CD8-positive, alpha-beta memory T cell (primary cell): ENCODE measurements at regions not wholly inside any gene's neighbourhood (a gene's known extent, or its start where the extent isn't known, plus 50 kb on each side); places are given as distances from the start of the nearest gene placed in this dataset.

Source experiments
- CTCF ChIA-PET: fragments of 350-600 bp; sonication (Branson Sonifier 250); formaldehyde crosslinking; loops from one replicate; lab custom pipeline; 2021; ENCODE audit warnings: antibody characterized with exemption; lab: Charles Lee
- POLR2A ChIA-PET: fragments of 350-600 bp; sonication (Branson Sonifier 250); formaldehyde crosslinking; loops from one replicate; lab custom pipeline; 2021; ENCODE audit warnings: antibody characterized with exemption; lab: Charles Lee
- DNase-seq, 5 donors: peaks; one replicate each; pipeline versions ENCODE4 v3.0.0 to v3.0.0-alpha.2; 2020 to 2022; ENCODE audit warnings: mixed read lengths in 1 of 5
- H3K27ac ChIP-seq: one replicate; pipeline ENCODE4 v1.7.0; 2013; ENCODE audit warnings: low read depth, mild to moderate bottlenecking, low read length, moderate library complexity
- H3K27me3 ChIP-seq: 2 replicates; pipeline ENCODE4 v1.7.0; 2013; ENCODE audit warnings: low read length, mild to moderate bottlenecking; ENCODE audit not compliant: insufficient read depth, poor library complexity, severe bottlenecking
- H3K36me3 ChIP-seq: 2 replicates; pipeline ENCODE4 v1.7.0; 2013; ENCODE audit warnings: mild to moderate bottlenecking, low read length, moderate library complexity; ENCODE audit not compliant: insufficient read depth
- H3K4me1 ChIP-seq: 2 replicates; pipeline ENCODE4 v1.7.0; 2013; ENCODE audit warnings: mild to moderate bottlenecking, low read length, moderate library complexity; ENCODE audit not compliant: insufficient read depth
- H3K4me3 ChIP-seq: 2 replicates; pipeline ENCODE4 v1.7.0; 2013; ENCODE audit warnings: mild to moderate bottlenecking, low read length
- H3K9me3 ChIP-seq: 2 replicates; pipeline ENCODE4 v1.7.0; 2013; ENCODE audit warnings: mild to moderate bottlenecking, low read length
- H3K27ac Mint-ChIP-seq, 8 donors: one replicate each; pipeline ENCODE4 v1.8.0; 2020 to 2021; ENCODE audit warnings: mixed read lengths in 8 of 8, mild to moderate bottlenecking in 6 of 8, inconsistent platforms in 3 of 8, moderate library complexity in 3 of 8
- H3K27me3 Mint-ChIP-seq, 2 donors: one replicate each; pipeline ENCODE4 v1.8.0; 2020 to 2021; ENCODE audit warnings: mixed read lengths in 2 of 2, mild to moderate bottlenecking in 1 of 2, moderate library complexity in 1 of 2
- H3K36me3 Mint-ChIP-seq, 3 donors: one replicate each; pipeline ENCODE4 v1.8.0; 2020 to 2021; ENCODE audit warnings: mixed read lengths in 3 of 3, inconsistent platforms in 1 of 3, mild to moderate bottlenecking in 1 of 3
- H3K4me1 Mint-ChIP-seq, 3 donors: one replicate each; pipeline ENCODE4 v1.8.0; 2020 to 2021; ENCODE audit warnings: mixed read lengths in 3 of 3, inconsistent platforms in 1 of 3, mild to moderate bottlenecking in 1 of 3
- H3K4me3 Mint-ChIP-seq, 7 donors: one replicate each; pipeline ENCODE4 v1.8.0; 2020 to 2021; ENCODE audit warnings: mixed read lengths in 7 of 7, mild to moderate bottlenecking in 6 of 7, moderate library complexity in 4 of 7, inconsistent platforms in 2 of 7
- H3K9me3 Mint-ChIP-seq, 5 donors: one replicate each; pipeline ENCODE4 v1.8.0; 2020 to 2022; ENCODE audit warnings: mixed read lengths in 5 of 5, mild to moderate bottlenecking in 3 of 5, moderate library complexity in 2 of 5, inconsistent platforms in 1 of 5

DNA sequence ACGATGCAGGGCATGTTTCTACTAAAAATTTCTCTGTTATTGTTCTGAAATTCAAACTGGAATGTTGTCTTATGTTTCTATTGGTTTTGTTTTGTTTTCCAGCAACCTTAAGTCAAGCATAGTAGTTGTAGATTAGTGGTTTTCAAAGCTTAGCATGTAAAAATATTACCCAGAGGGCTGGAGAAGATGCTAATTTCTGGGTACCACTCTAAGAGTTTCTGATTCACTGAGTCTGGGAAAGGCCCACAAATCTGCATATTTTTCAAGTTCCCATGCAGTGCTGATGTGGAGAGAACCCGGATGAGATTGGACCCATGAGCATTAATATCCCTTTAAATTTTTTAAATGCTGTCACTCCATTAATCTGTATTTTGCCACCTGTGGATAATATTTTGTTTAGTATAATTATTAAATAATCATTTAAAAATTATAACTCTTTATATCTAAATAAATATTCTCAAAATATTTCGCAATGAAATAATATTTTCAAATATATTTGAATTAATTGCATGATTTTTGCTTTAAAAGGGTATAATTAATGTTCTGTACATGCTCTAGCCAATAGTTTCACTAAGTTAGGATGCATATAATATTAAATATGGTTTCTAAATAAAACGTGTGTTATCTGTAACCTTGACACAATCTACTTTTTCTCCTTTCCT, 1274.7 kb upstream of the CADM2 start:
- H3K27me3 Mint-ChIP-seq: no peaks in the 10 kb centered on the region
- peaks cover 0 to 28% (median 10%) of the 10 kb centered on the region in 5 donors for H3K9me3 Mint-ChIP-seq
- POLR2A ChIA-PET: no interaction called here

DNA sequence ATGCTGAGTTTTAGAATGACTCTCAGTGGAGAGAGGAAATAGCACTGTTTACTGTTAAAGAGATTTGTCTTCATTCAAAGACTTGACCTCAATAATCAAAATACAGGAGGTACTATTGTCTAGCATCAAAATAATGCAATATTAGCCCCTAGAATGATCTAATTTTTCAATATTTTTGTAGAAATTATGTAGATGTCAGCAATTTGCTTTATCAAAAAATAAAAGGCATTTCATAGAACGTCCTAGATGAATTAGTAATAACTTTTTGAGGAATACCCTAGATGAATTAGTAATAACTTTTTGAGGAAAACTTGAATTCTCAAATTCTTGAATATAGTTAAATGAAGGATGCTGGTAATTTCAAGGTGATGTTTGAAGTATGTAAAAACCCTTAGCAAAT, 1252.1 kb upstream of the CADM2 start:
- POLR2A ChIA-PET: no interaction called here
- no peaks in the 10 kb centered on the region for H3K36me3 ChIP-seq
- no peak for DNase-seq
- no peak overlapping the region for H3K4me3 ChIP-seq
- no peaks in the 10 kb centered on the region for H3K36me3 Mint-ChIP-seq
- H3K9me3 Mint-ChIP-seq: peaks cover 12 to 23% (median 19%) of the 10 kb centered on the region in 5 donors
- H3K27ac Mint-ChIP-seq: no peak overlapping the region
- H3K9me3 ChIP-seq: no peaks in the 10 kb centered on the region
- CTCF ChIA-PET: no interaction called here
- no peaks in the 10 kb centered on the region for H3K27me3 ChIP-seq
- H3K4me1 ChIP-seq: no peaks in the 10 kb centered on the region
- no peaks in the 10 kb centered on the region for H3K27me3 Mint-ChIP-seq
- no peak overlapping the region for H3K4me3 Mint-ChIP-seq
- H3K27ac ChIP-seq: no peak overlapping the region
- H3K4me1 Mint-ChIP-seq: no peaks in the 10 kb centered on the region

More for the DNA sequence above, 1274.7 kb upstream of the CADM2 start:
- DNase-seq: no peak
- Mint-ChIP-seq H3K36me3 (peaks cover 0 to 4% (median 0%) of the 10 kb centered on the region in 3 donors), H3K27ac (no peak overlapping the region), H3K4me1 (no peaks in the 10 kb centered on the region), H3K4me3 (no peak overlapping the region)
- Histone ChIP-seq H3K9me3 (no peaks in the 10 kb centered on the region), H3K36me3 (no peaks in the 10 kb centered on the region), H3K27me3 (no peaks in the 10 kb centered on the region), H3K4me3 (no peak overlapping the region), H3K27ac (no peak overlapping the region), H3K4me1 (no peaks in the 10 kb centered on the region)
- CTCF ChIA-PET: no interaction called here

GRCh38 chr3:83715307-83715706, 1243.5 kb upstream of the CADM2 start:
- no peaks in the 10 kb centered on the region for H3K4me1 ChIP-seq
- H3K4me1 Mint-ChIP-seq: no peaks in the 10 kb centered on the region
- no peak overlapping the region for H3K4me3 Mint-ChIP-seq
- no peak overlapping the region for H3K27ac ChIP-seq
- DNase-seq: no peak
- no peaks in the 10 kb centered on the region for H3K36me3 ChIP-seq
- H3K27ac Mint-ChIP-seq: no peak overlapping the region
- no peaks in the 10 kb centered on the region for H3K27me3 Mint-ChIP-seq
- no peak overlapping the region for H3K4me3 ChIP-seq
- H3K36me3 Mint-ChIP-seq: no peaks in the 10 kb centered on the region
- CTCF ChIA-PET: no interaction called here
- POLR2A ChIA-PET: no interaction called here
- no peaks in the 10 kb centered on the region for H3K27me3 ChIP-seq
- peaks cover 0 to 23% (median 3%) of the 10 kb centered on the region in 5 donors for H3K9me3 Mint-ChIP-seq
- H3K9me3 ChIP-seq: no peaks in the 10 kb centered on the region

- Histone ChIP-seq H3K4me1 (no peaks in the 10 kb centered on the region), H3K9me3 (peaks cover 5% of the 10 kb centered on the region), H3K27me3 (no peaks in the 10 kb centered on the region), H3K36me3 (no peaks in the 10 kb centered on the region), H3K27ac (no peak overlapping the region), H3K4me3 (no peak overlapping the region)
- Mint-ChIP-seq H3K4me1 (no peaks in the 10 kb centered on the region), H3K27me3 (no peaks in the 10 kb centered on the region), H3K27ac (no peak overlapping the region), H3K36me3 (no peaks in the 10 kb centered on the region), H3K4me3 (no peak overlapping the region), H3K9me3 (peaks cover 2 to 24% (median 18%) of the 10 kb centered on the region in 5 donors)
- ChIA-PET CTCF (no interaction called here), POLR2A (no interaction called here)
- no peak for DNase-seq
Measured at GRCh38 chr3:83729576-83729975, 1229.2 kb upstream of the CADM2 start.

GRCh38 chr3:83734656-83735055, 1224.1 kb upstream of the CADM2 start:
- H3K27ac Mint-ChIP-seq: no peak overlapping the region
- H3K27me3 Mint-ChIP-seq: no peaks in the 10 kb centered on the region
- Histone ChIP-seq H3K27ac (no peak overlapping the region), H3K36me3 (no peaks in the 10 kb centered on the region), H3K27me3 (no peaks in the 10 kb centered on the region), H3K9me3 (no peaks in the 10 kb centered on the region), H3K4me3 (no peak overlapping the region), H3K4me1 (no peaks in the 10 kb centered on the region)
- ChIA-PET CTCF (no interaction called here), POLR2A (no interaction called here)
- peak overlapping the region in 1 of 7 donors; percentile 18 for H3K4me3 Mint-ChIP-seq
- peaks cover 0 to 13% (median 3%) of the 10 kb centered on the region in 5 donors for H3K9me3 Mint-ChIP-seq
- no peaks in the 10 kb centered on the region for H3K4me1 Mint-ChIP-seq
- DNase-seq: no peak
- H3K36me3 Mint-ChIP-seq: no peaks in the 10 kb centered on the region

GRCh38 chr3:83738202-83738601, 1220.6 kb upstream of the CADM2 start:
- H3K27ac ChIP-seq: no peak overlapping the region
- H3K27me3 ChIP-seq: no peaks in the 10 kb centered on the region
- H3K9me3 ChIP-seq: no peaks in the 10 kb centered on the region
- H3K27ac Mint-ChIP-seq: no peak overlapping the region
- no peaks in the 10 kb centered on the region for H3K36me3 ChIP-seq
- H3K27me3 Mint-ChIP-seq: no peaks in the 10 kb centered on the region
- ChIA-PET POLR2A (no interaction called here), CTCF (no interaction called here)
- H3K4me1 Mint-ChIP-seq: no peaks in the 10 kb centered on the region
- no peak for DNase-seq
- H3K4me1 ChIP-seq: no peaks in the 10 kb centered on the region
- H3K36me3 Mint-ChIP-seq: no peaks in the 10 kb centered on the region
- no peak overlapping the region for H3K4me3 Mint-ChIP-seq
- peaks cover 0 to 19% (median 6%) of the 10 kb centered on the region in 5 donors for H3K9me3 Mint-ChIP-seq
- H3K4me3 ChIP-seq: no peak overlapping the region

GRCh38 chr3:83740504-83740903, 1218.3 kb upstream of the CADM2 start:
- no peaks in the 10 kb centered on the region for H3K27me3 Mint-ChIP-seq
- H3K27ac Mint-ChIP-seq: no peak overlapping the region

DNA sequence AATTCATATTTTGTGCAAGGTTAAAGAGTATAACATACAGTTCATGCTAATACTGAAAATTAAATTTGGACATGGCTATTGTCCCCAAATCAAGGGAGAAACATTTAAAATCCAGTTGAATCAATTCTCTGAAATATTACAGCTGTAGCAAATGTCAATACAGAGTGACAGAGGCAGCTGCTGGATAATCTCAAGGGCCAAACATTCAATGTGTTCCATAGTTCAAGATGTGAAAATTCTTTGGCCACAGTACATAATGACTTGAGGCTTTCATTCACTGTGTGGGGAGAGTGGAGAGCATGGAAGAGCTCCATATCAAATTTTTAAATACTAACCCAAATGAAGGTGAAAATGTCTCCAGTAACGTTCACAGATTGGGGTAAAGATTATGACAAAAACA, 1192.8 kb upstream of the CADM2 start:
- H3K27ac Mint-ChIP-seq: no peak overlapping the region
- POLR2A ChIA-PET: no interaction called here

More at GRCh38 chr3:83740504-83740903, 1218.3 kb upstream of the CADM2 start:
- no peaks in the 10 kb centered on the region for H3K27me3 ChIP-seq
- H3K36me3 Mint-ChIP-seq: no peaks in the 10 kb centered on the region
- no peak overlapping the region for H3K4me3 ChIP-seq
- no peak for DNase-seq
- H3K4me3 Mint-ChIP-seq: no peak overlapping the region
- H3K4me1 ChIP-seq: no peaks in the 10 kb centered on the region
- H3K9me3 ChIP-seq: no peaks in the 10 kb centered on the region
- H3K36me3 ChIP-seq: no peaks in the 10 kb centered on the region
- CTCF ChIA-PET: no interaction called here
- no peaks in the 10 kb centered on the region for H3K4me1 Mint-ChIP-seq
- POLR2A ChIA-PET: no interaction called here
- H3K27ac ChIP-seq: no peak overlapping the region
- peaks cover 0 to 27% (median 12%) of the 10 kb centered on the region in 5 donors for H3K9me3 Mint-ChIP-seq

More for the DNA sequence above, 1192.8 kb upstream of the CADM2 start:
- Histone ChIP-seq H3K4me1 (no peaks in the 10 kb centered on the region), H3K27me3 (no peaks in the 10 kb centered on the region), H3K9me3 (no peaks in the 10 kb centered on the region), H3K36me3 (no peaks in the 10 kb centered on the region), H3K4me3 (no peak overlapping the region), H3K27ac (no peak overlapping the region)
- peaks cover 0 to 1% (median 0%) of the 10 kb centered on the region in 3 donors for H3K36me3 Mint-ChIP-seq
- no peaks in the 10 kb centered on the region for H3K4me1 Mint-ChIP-seq
- DNase-seq: no peak
- H3K27me3 Mint-ChIP-seq: no peaks in the 10 kb centered on the region
- H3K4me3 Mint-ChIP-seq: no peak overlapping the region
- CTCF ChIA-PET: no interaction called here
- peaks cover 0 to 23% (median 5%) of the 10 kb centered on the region in 5 donors for H3K9me3 Mint-ChIP-seq
